GM18867 (cell line): ENCODE measurements at regions not wholly inside any gene's neighbourhood (a gene's known extent, or its start where the extent isn't known, plus 50 kb on each side); places are given as distances from the start of the nearest gene placed in this dataset.
"Not testable (repeated sequence)": the region's sequence is repeated elsewhere in the genome, so short reads cannot be mapped to it uniquely, and the experiment has no call there.

Experiments
- ATAC-seq: cut with Tn5 transposase; IDR thresholded peaks from one replicate; pipeline ENCODE4 v1.9.1; 2021; ENCODE audit warnings: mild to moderate bottlenecking, moderate library complexity; ENCODE audit not compliant: unreplicated experiment

- no peak for ATAC-seq
Measured at GRCh38 chr3:159260049-159260662, 458.3 kb downstream of the MFSD1 start.

GRCh38 chr3:159261333-159261732 is 459.5 kb downstream of the MFSD1 start:
- not testable (repeated sequence) for ATAC-seq

GRCh38 chr3:159263750-159264553 is 462.1 kb downstream of the MFSD1 start:
- ATAC-seq = peak; percentile 44

- ATAC-seq = no peak
Measured at GRCh38 chr3:159265705-159266104, 463.9 kb downstream of the MFSD1 start.

- ATAC-seq = no peak
Measured at GRCh38 chr3:159266779-159267178, 464.9 kb downstream of the MFSD1 start.

- no peak for ATAC-seq
Measured at GRCh38 chr3:159271799-159272512, 470.1 kb downstream of the MFSD1 start.

GRCh38 chr3:159273070-159273469 is 471.2 kb downstream of the MFSD1 start:
- no peak for ATAC-seq

- peak; percentile 51 for ATAC-seq
Measured at GRCh38 chr3:159273608-159274007, 471.8 kb downstream of the MFSD1 start.

GRCh38 chr3:159275741-159276140 is 473.9 kb downstream of the MFSD1 start:
- ATAC-seq = no peak

- ATAC-seq = no peak
Measured at GRCh38 chr3:159277814-159278213, 476.0 kb downstream of the MFSD1 start.

- ATAC-seq = no peak
Measured at GRCh38 chr3:159280386-159281191, 478.7 kb downstream of the MFSD1 start.

- ATAC-seq = no peak
Measured at GRCh38 chr3:159293493-159293892, 491.6 kb downstream of the MFSD1 start.

- ATAC-seq = no peak
Measured at GRCh38 chr3:159301961-159302360, 500.1 kb downstream of the MFSD1 start.

- no peak for ATAC-seq
Measured at GRCh38 chr3:159305017-159305416, 503.2 kb downstream of the MFSD1 start.

GRCh38 chr3:159316706-159317105 is 514.9 kb downstream of the MFSD1 start:
- ATAC-seq = not testable (repeated sequence)

- no peak for ATAC-seq
Measured at GRCh38 chr3:159319156-159319555, 517.3 kb downstream of the MFSD1 start.

- ATAC-seq = peak; percentile 68
Measured at GRCh38 chr3:159322322-159322939, 520.6 kb downstream of the MFSD1 start.

- ATAC-seq = no peak
Measured at GRCh38 chr3:159323848-159324247, 522.0 kb downstream of the MFSD1 start.

- ATAC-seq = no peak
Measured at GRCh38 chr3:159326998-159327397, 525.1 kb downstream of the MFSD1 start.

- ATAC-seq = no peak
Measured at GRCh38 chr3:159332535-159333099, 530.8 kb downstream of the MFSD1 start.
